ENCODE measurements at regions not wholly inside any gene's neighbourhood (a gene's known extent, or its start where the extent isn't known, plus 50 kb on each side); places are given as distances from the start of the nearest gene placed in this dataset.
"Not testable (repeated sequence)": the region's sequence is repeated elsewhere in the genome, so short reads cannot be mapped to it uniquely, and the experiment has no call there.

- peaks cover 6% of the 10 kb centered on the region for H3K9me3 Mint-ChIP-seq
- no peak overlapping the region for H3K4me3 Mint-ChIP-seq
- no peak overlapping the region for H3K27ac Mint-ChIP-seq
- ATAC-seq (no peak), DNase-seq (ENCODE audit: low spot score) (no peak)
- H3K27me3 Mint-ChIP-seq: peaks cover 21 to 50% of the 10 kb centered on the region in 2 donors
- H3K36me3 Mint-ChIP-seq: peaks cover 10% of the 10 kb centered on the region
- no peaks in the 10 kb centered on the region for H3K4me1 Mint-ChIP-seq (ENCODE audit: low read depth in 2 of 2)
These were observed 85.9 kb upstream of the SIM2 start for GRCh38 chr21:36613059-36613458.

GRCh38 chr21:36613554-36613953, 85.4 kb upstream of the SIM2 start:
- DNase-seq (ENCODE audit: low spot score) (no peak), ATAC-seq (no peak)
- Mint-ChIP-seq H3K4me3 (no peak overlapping the region), H3K9me3 (peaks cover 6% of the 10 kb centered on the region), H3K27me3 (peaks cover 21 to 51% of the 10 kb centered on the region in 2 donors), H3K27ac (no peak overlapping the region), H3K36me3 (peaks cover 10% of the 10 kb centered on the region), H3K4me1 (ENCODE audit: low read depth in 2 of 2) (no peaks in the 10 kb centered on the region)

- Mint-ChIP-seq H3K27me3 (peaks cover 25 to 47% of the 10 kb centered on the region in 2 donors), H3K27ac (no peak overlapping the region), H3K4me1 (ENCODE audit: low read depth in 2 of 2) (no peaks in the 10 kb centered on the region), H3K9me3 (peaks cover 10% of the 10 kb centered on the region), H3K4me3 (no peak overlapping the region), H3K36me3 (peaks cover 17% of the 10 kb centered on the region)
- no peak for DNase-seq (ENCODE audit: low spot score)
- ATAC-seq: no peak
These were observed 83.5 kb upstream of the SIM2 start for GRCh38 chr21:36615274-36615964.

- peaks cover 17% of the 10 kb centered on the region for H3K36me3 Mint-ChIP-seq
- not testable (repeated sequence) for DNase-seq (ENCODE audit: low spot score); H3K4me1 Mint-ChIP-seq (ENCODE audit: low read depth in 2 of 2); ATAC-seq; H3K27ac Mint-ChIP-seq; H3K4me3 Mint-ChIP-seq; H3K9me3 Mint-ChIP-seq
- H3K27me3 Mint-ChIP-seq: peaks cover 17 to 35% of the 10 kb centered on the region in 2 donors
These were observed 82.1 kb upstream of the SIM2 start for GRCh38 chr21:36616773-36617172.

GRCh38 chr21:36621794-36622193, 77.1 kb upstream of the SIM2 start:
- Mint-ChIP-seq H3K36me3 (peaks cover 14% of the 10 kb centered on the region), H3K27me3 (peaks cover 12 to 24% of the 10 kb centered on the region in 2 donors), H3K9me3 (peaks cover 12% of the 10 kb centered on the region)
- DNase-seq (ENCODE audit: low spot score); H3K27ac Mint-ChIP-seq; H3K4me1 Mint-ChIP-seq (ENCODE audit: low read depth in 2 of 2); ATAC-seq; H3K4me3 Mint-ChIP-seq: not testable (repeated sequence)

GRCh38 chr21:36624105-36624504, 74.8 kb upstream of the SIM2 start:
- no peak for ATAC-seq
- Mint-ChIP-seq H3K36me3 (peaks cover 7% of the 10 kb centered on the region), H3K4me3 (no peak overlapping the region), H3K27me3 (peaks cover 6 to 20% of the 10 kb centered on the region in 2 donors), H3K4me1 (ENCODE audit: low read depth in 2 of 2) (no peaks in the 10 kb centered on the region), H3K9me3 (peaks cover 6% of the 10 kb centered on the region), H3K27ac (no peak overlapping the region)
- DNase-seq (ENCODE audit: low spot score): no peak

- Mint-ChIP-seq H3K27me3 (peaks cover 8 to 18% of the 10 kb centered on the region in 2 donors), H3K27ac (no peak overlapping the region), H3K9me3 (peaks cover 3% of the 10 kb centered on the region), H3K4me3 (no peak overlapping the region), H3K4me1 (ENCODE audit: low read depth in 2 of 2) (no peaks in the 10 kb centered on the region), H3K36me3 (no peaks in the 10 kb centered on the region)
- no peak for DNase-seq (ENCODE audit: low spot score)
- peak in 1 of 2 donors; percentile 38 for ATAC-seq
These were observed 72.1 kb upstream of the SIM2 start for GRCh38 chr21:36626791-36627190.

GRCh38 chr21:36627242-36627641, 71.7 kb upstream of the SIM2 start:
- DNase-seq (ENCODE audit: low spot score) (no peak), ATAC-seq (no peak)
- H3K4me3 Mint-ChIP-seq: no peak overlapping the region
- H3K27me3 Mint-ChIP-seq: peaks cover 8 to 18% of the 10 kb centered on the region in 2 donors
- no peaks in the 10 kb centered on the region for H3K4me1 Mint-ChIP-seq (ENCODE audit: low read depth in 2 of 2)
- H3K9me3 Mint-ChIP-seq: peaks cover 3% of the 10 kb centered on the region
- H3K36me3 Mint-ChIP-seq: no peaks in the 10 kb centered on the region
- no peak overlapping the region for H3K27ac Mint-ChIP-seq

- no peaks in the 10 kb centered on the region for H3K4me1 Mint-ChIP-seq (ENCODE audit: low read depth in 2 of 2)
- ATAC-seq (no peak), DNase-seq (ENCODE audit: low spot score) (no peak)
- peaks cover 8 to 18% of the 10 kb centered on the region in 2 donors for H3K27me3 Mint-ChIP-seq
- H3K27ac Mint-ChIP-seq: no peak overlapping the region
- peaks cover 3% of the 10 kb centered on the region for H3K9me3 Mint-ChIP-seq
- no peak overlapping the region for H3K4me3 Mint-ChIP-seq
- no peaks in the 10 kb centered on the region for H3K36me3 Mint-ChIP-seq
These were observed 70.8 kb upstream of the SIM2 start for GRCh38 chr21:36628106-36628505.

- ATAC-seq (no peak), DNase-seq (ENCODE audit: low spot score) (no peak)
- peaks cover 2% of the 10 kb centered on the region for H3K9me3 Mint-ChIP-seq
- H3K4me3 Mint-ChIP-seq: no peak overlapping the region
- no peaks in the 10 kb centered on the region for H3K36me3 Mint-ChIP-seq
- peaks cover 8 to 13% of the 10 kb centered on the region in 2 donors for H3K27me3 Mint-ChIP-seq
- no peaks in the 10 kb centered on the region for H3K4me1 Mint-ChIP-seq (ENCODE audit: low read depth in 2 of 2)
- H3K27ac Mint-ChIP-seq: no peak overlapping the region
These were observed 70.0 kb upstream of the SIM2 start for GRCh38 chr21:36628761-36629460.

GRCh38 chr21:36630485-36631206, 68.3 kb upstream of the SIM2 start:
- peaks cover 2% of the 10 kb centered on the region for H3K9me3 Mint-ChIP-seq
- peak; percentile 70 for DNase-seq (ENCODE audit: low spot score)
- no peaks in the 10 kb centered on the region for H3K4me1 Mint-ChIP-seq (ENCODE audit: low read depth in 2 of 2)
- no peak for ATAC-seq
- no peak overlapping the region for H3K27ac Mint-ChIP-seq
- H3K4me3 Mint-ChIP-seq: no peak overlapping the region
- H3K36me3 Mint-ChIP-seq: no peaks in the 10 kb centered on the region
- peaks cover 10 to 11% of the 10 kb centered on the region in 2 donors for H3K27me3 Mint-ChIP-seq

- Mint-ChIP-seq H3K27ac (no peak overlapping the region), H3K36me3 (peaks cover 5% of the 10 kb centered on the region), H3K4me3 (no peak overlapping the region), H3K4me1 (ENCODE audit: low read depth in 2 of 2) (no peaks in the 10 kb centered on the region), H3K27me3 (peaks cover 11 to 13% of the 10 kb centered on the region in 2 donors), H3K9me3 (peaks cover 3% of the 10 kb centered on the region)
- no peak for ATAC-seq
- DNase-seq (ENCODE audit: low spot score): no peak
These were observed 62.9 kb upstream of the SIM2 start for GRCh38 chr21:36636016-36636415.

- H3K4me1 Mint-ChIP-seq (ENCODE audit: low read depth in 2 of 2): no peaks in the 10 kb centered on the region
- H3K27ac Mint-ChIP-seq: no peak overlapping the region
- peaks cover 13% of the 10 kb centered on the region in 2 donors for H3K27me3 Mint-ChIP-seq
- ATAC-seq: no peak
- H3K36me3 Mint-ChIP-seq: peaks cover 5% of the 10 kb centered on the region
- no peak for DNase-seq (ENCODE audit: low spot score)
- peaks cover 3% of the 10 kb centered on the region for H3K9me3 Mint-ChIP-seq
- no peak overlapping the region for H3K4me3 Mint-ChIP-seq
These were observed 62.5 kb upstream of the SIM2 start for GRCh38 chr21:36636439-36636838.

GRCh38 chr21:36639769-36640168, 59.1 kb upstream of the SIM2 start:
- Mint-ChIP-seq H3K4me3 (no peak overlapping the region), H3K27me3 (peaks cover 13 to 19% of the 10 kb centered on the region in 2 donors), H3K9me3 (peaks cover 3% of the 10 kb centered on the region), H3K36me3 (peaks cover 5% of the 10 kb centered on the region), H3K4me1 (ENCODE audit: low read depth in 2 of 2) (no peaks in the 10 kb centered on the region), H3K27ac (no peak overlapping the region)
- no peak for ATAC-seq
- no peak for DNase-seq (ENCODE audit: low spot score)

Measured in natural killer cell treated with Interleukin-12 subunit alpha and Interleukin-12 subunit beta and Interleukin-15 and Interleukin-18, amount 100 ng/mL, for 72 hours (primary cell).